ENCODE measurements at regions not wholly inside any gene's neighbourhood (a gene's known extent, or its start where the extent isn't known, plus 50 kb on each side); places are given as distances from the start of the nearest gene placed in this dataset.

- Histone ChIP-seq H3K9me3 (ENCODE audit: low read length) (no peaks in the 10 kb centered on the region), H3K4me3 (ENCODE audit: low read length) (no peak overlapping the region), H2AFZ (ENCODE audit: low read depth, low read length) (no peak overlapping the region), H3K27me3 (ENCODE audit: insufficient read depth, low read length) (no peaks in the 10 kb centered on the region), H3K36me3 (ENCODE audit: insufficient read depth, low read length) (no peaks in the 10 kb centered on the region), H3K4me1 (ENCODE audit: insufficient read depth, low read length) (no peaks in the 10 kb centered on the region)
These were observed 243.9 kb downstream of the FAM43A start for GRCh38 chr3:194929578-194929960.

GRCh38 chr3:194930377-194931204, 244.9 kb downstream of the FAM43A start:
- no peak overlapping the region for H2AFZ ChIP-seq (ENCODE audit: low read depth, low read length)
- no peak overlapping the region for H3K4me3 ChIP-seq (ENCODE audit: low read length)
- no peaks in the 10 kb centered on the region for H3K36me3 ChIP-seq (ENCODE audit: insufficient read depth, low read length)
- no peaks in the 10 kb centered on the region for H3K4me1 ChIP-seq (ENCODE audit: insufficient read depth, low read length)
- no peaks in the 10 kb centered on the region for H3K27me3 ChIP-seq (ENCODE audit: insufficient read depth, low read length)
- no peaks in the 10 kb centered on the region for H3K9me3 ChIP-seq (ENCODE audit: low read length)

- no peak overlapping the region for H2AFZ ChIP-seq (ENCODE audit: low read depth, low read length)
- no peak overlapping the region for H3K4me3 ChIP-seq (ENCODE audit: low read length)
These were observed 245.7 kb downstream of the FAM43A start for GRCh38 chr3:194931347-194931746.

GRCh38 chr3:194931865-194932264, 246.2 kb downstream of the FAM43A start:
- Histone ChIP-seq H3K4me3 (ENCODE audit: low read length) (no peak overlapping the region), H3K27me3 (ENCODE audit: insufficient read depth, low read length) (no peaks in the 10 kb centered on the region), H3K4me1 (ENCODE audit: insufficient read depth, low read length) (no peaks in the 10 kb centered on the region), H3K9me3 (ENCODE audit: low read length) (no peaks in the 10 kb centered on the region), H2AFZ (ENCODE audit: low read depth, low read length) (no peak overlapping the region), H3K36me3 (ENCODE audit: insufficient read depth, low read length) (no peaks in the 10 kb centered on the region)

More at GRCh38 chr3:194931347-194931746, 245.7 kb downstream of the FAM43A start:
- Histone ChIP-seq H3K27me3 (ENCODE audit: insufficient read depth, low read length) (no peaks in the 10 kb centered on the region), H3K9me3 (ENCODE audit: low read length) (no peaks in the 10 kb centered on the region), H3K4me1 (ENCODE audit: insufficient read depth, low read length) (no peaks in the 10 kb centered on the region), H3K36me3 (ENCODE audit: insufficient read depth, low read length) (no peaks in the 10 kb centered on the region)

GRCh38 chr3:194933465-194933864, 247.8 kb downstream of the FAM43A start:
- no peaks in the 10 kb centered on the region for H3K4me1 ChIP-seq (ENCODE audit: insufficient read depth, low read length)
- no peak overlapping the region for H2AFZ ChIP-seq (ENCODE audit: low read depth, low read length)
- H3K4me3 ChIP-seq (ENCODE audit: low read length) = no peak overlapping the region
- no peaks in the 10 kb centered on the region for H3K36me3 ChIP-seq (ENCODE audit: insufficient read depth, low read length)
- no peaks in the 10 kb centered on the region for H3K9me3 ChIP-seq (ENCODE audit: low read length)
- H3K27me3 ChIP-seq (ENCODE audit: insufficient read depth, low read length) = no peaks in the 10 kb centered on the region

GRCh38 chr3:194935061-194935460, 249.4 kb downstream of the FAM43A start:
- Histone ChIP-seq H3K4me3 (ENCODE audit: low read length) (no peak overlapping the region), H3K4me1 (ENCODE audit: insufficient read depth, low read length) (no peaks in the 10 kb centered on the region), H3K36me3 (ENCODE audit: insufficient read depth, low read length) (no peaks in the 10 kb centered on the region), H3K27me3 (ENCODE audit: insufficient read depth, low read length) (no peaks in the 10 kb centered on the region), H2AFZ (ENCODE audit: low read depth, low read length) (no peak overlapping the region), H3K9me3 (ENCODE audit: low read length) (no peaks in the 10 kb centered on the region)

- Histone ChIP-seq H3K4me3 (ENCODE audit: low read length) (no peak overlapping the region), H3K36me3 (ENCODE audit: insufficient read depth, low read length) (no peaks in the 10 kb centered on the region), H3K4me1 (ENCODE audit: insufficient read depth, low read length) (no peaks in the 10 kb centered on the region), H3K27me3 (ENCODE audit: insufficient read depth, low read length) (no peaks in the 10 kb centered on the region), H2AFZ (ENCODE audit: low read depth, low read length) (no peak overlapping the region), H3K9me3 (ENCODE audit: low read length) (no peaks in the 10 kb centered on the region)
These were observed 250.2 kb downstream of the FAM43A start for GRCh38 chr3:194935632-194936470.

GRCh38 chr3:194936659-194937058, 251.0 kb downstream of the FAM43A start:
- Histone ChIP-seq H3K4me1 (ENCODE audit: insufficient read depth, low read length) (no peaks in the 10 kb centered on the region), H2AFZ (ENCODE audit: low read depth, low read length) (no peak overlapping the region), H3K27me3 (ENCODE audit: insufficient read depth, low read length) (no peaks in the 10 kb centered on the region), H3K36me3 (ENCODE audit: insufficient read depth, low read length) (no peaks in the 10 kb centered on the region), H3K9me3 (ENCODE audit: low read length) (no peaks in the 10 kb centered on the region), H3K4me3 (ENCODE audit: low read length) (no peak overlapping the region)

- Histone ChIP-seq H2AFZ (ENCODE audit: low read depth, low read length) (no peak overlapping the region), H3K4me3 (ENCODE audit: low read length) (no peak overlapping the region), H3K9me3 (ENCODE audit: low read length) (no peaks in the 10 kb centered on the region), H3K4me1 (ENCODE audit: insufficient read depth, low read length) (no peaks in the 10 kb centered on the region), H3K36me3 (ENCODE audit: insufficient read depth, low read length) (no peaks in the 10 kb centered on the region), H3K27me3 (ENCODE audit: insufficient read depth, low read length) (no peaks in the 10 kb centered on the region)
These were observed 251.5 kb downstream of the FAM43A start for GRCh38 chr3:194937144-194937543.

- Histone ChIP-seq H3K9me3 (ENCODE audit: low read length) (no peaks in the 10 kb centered on the region), H3K4me3 (ENCODE audit: low read length) (no peak overlapping the region), H3K36me3 (ENCODE audit: insufficient read depth, low read length) (no peaks in the 10 kb centered on the region), H3K27me3 (ENCODE audit: insufficient read depth, low read length) (no peaks in the 10 kb centered on the region), H3K4me1 (ENCODE audit: insufficient read depth, low read length) (no peaks in the 10 kb centered on the region), H2AFZ (ENCODE audit: low read depth, low read length) (no peak overlapping the region)
These were observed 252.2 kb downstream of the FAM43A start for GRCh38 chr3:194937882-194938321.

GRCh38 chr3:194938845-194939531, 253.3 kb downstream of the FAM43A start:
- Histone ChIP-seq H2AFZ (ENCODE audit: low read depth, low read length) (no peak overlapping the region), H3K4me3 (ENCODE audit: low read length) (no peak overlapping the region), H3K36me3 (ENCODE audit: insufficient read depth, low read length) (no peaks in the 10 kb centered on the region), H3K27me3 (ENCODE audit: insufficient read depth, low read length) (no peaks in the 10 kb centered on the region), H3K4me1 (ENCODE audit: insufficient read depth, low read length) (no peaks in the 10 kb centered on the region), H3K9me3 (ENCODE audit: low read length) (no peaks in the 10 kb centered on the region)

GRCh38 chr3:194939532-194939909, 253.8 kb downstream of the FAM43A start:
- Histone ChIP-seq H3K4me3 (ENCODE audit: low read length) (no peak overlapping the region), H3K27me3 (ENCODE audit: insufficient read depth, low read length) (no peaks in the 10 kb centered on the region), H2AFZ (ENCODE audit: low read depth, low read length) (no peak overlapping the region), H3K4me1 (ENCODE audit: insufficient read depth, low read length) (no peaks in the 10 kb centered on the region), H3K9me3 (ENCODE audit: low read length) (no peaks in the 10 kb centered on the region), H3K36me3 (ENCODE audit: insufficient read depth, low read length) (no peaks in the 10 kb centered on the region)
